GM19395 (cell line): ENCODE measurements at regions not wholly inside any gene's neighbourhood (a gene's known extent, or its start where the extent isn't known, plus 50 kb on each side); places are given as distances from the start of the nearest gene placed in this dataset.

Source experiments
- ATAC-seq: cut with Tn5 transposase; IDR thresholded peaks from one replicate; pipeline ENCODE4 v1.9.1; 2021; ENCODE audit warnings: mild to moderate bottlenecking, moderate library complexity; ENCODE audit not compliant: unreplicated experiment

DNA sequence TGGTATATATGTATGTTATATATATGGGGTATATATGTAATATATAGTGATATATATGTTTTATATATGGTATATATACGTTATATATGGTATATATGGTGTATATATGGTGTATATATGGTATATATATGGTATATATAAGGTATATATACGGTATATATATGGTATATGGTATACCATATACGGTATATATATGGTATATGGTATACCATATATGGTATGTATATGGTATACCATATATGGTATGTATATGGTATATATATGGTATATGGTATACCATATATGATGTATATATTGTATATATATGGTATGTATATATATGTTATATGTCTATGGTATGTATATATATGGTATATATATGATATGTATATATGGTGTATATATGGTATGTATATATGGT, 447.7 kb upstream of the USP24 start:
- ATAC-seq = no peak

DNA sequence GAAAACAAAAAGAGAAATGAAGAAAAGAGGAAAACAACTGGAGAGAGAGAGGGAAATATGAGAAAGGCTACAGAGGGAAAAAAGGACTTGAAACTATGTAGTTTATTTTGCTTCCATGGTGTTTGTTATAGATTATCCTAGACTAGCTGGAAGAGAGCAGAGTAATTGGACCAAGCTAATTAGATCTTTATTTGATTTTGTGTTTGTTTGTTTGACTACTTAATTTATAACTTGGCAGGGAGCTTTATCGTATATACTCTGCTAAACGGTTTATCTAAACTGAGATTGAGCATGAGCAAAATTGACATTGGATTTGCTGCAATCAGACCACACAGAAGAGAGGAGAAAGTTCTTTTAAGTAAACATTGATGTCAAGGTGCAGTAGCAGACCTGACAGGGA, 443.8 kb upstream of the USP24 start:
- ATAC-seq = no peak

DNA sequence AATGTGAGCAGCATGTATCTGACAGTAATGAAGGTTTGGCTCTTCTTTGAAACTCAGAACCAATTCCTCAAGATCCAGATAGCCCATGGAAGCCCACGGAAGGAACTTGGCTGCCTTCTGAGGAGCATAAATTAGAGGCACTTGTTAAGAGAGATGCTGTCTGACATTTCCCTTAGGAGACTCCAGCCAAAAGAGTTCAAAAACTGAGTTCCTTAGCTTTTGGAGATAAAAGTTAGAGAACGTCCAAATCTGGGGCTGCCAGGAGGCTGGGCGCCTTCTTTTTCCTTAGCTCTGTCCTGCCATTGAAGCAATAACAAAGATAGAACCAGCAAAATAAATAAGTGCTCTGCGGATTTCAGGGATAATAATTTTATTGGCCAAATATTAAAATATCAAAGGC, 439.6 kb upstream of the USP24 start:
- ATAC-seq = no peak

DNA sequence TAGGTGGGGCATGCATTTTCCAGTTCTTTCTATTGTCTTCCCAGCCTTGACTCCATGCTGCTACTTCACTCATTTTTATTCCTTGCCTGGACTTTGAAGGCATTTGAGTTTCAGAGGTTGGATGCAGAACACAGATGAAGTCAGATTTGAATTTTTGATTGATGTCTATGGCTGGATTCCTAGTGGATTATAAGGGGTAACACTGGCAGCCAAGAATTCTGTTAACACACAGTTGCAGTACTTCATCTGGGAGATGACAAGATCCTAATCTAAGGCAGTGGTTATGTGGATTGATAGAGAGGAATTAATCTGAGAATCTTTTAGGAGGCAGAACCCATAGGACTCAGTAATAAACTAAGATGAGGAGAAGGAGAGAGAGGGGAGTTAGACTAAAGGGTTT, 439.0 kb upstream of the USP24 start:
- no peak for ATAC-seq

DNA sequence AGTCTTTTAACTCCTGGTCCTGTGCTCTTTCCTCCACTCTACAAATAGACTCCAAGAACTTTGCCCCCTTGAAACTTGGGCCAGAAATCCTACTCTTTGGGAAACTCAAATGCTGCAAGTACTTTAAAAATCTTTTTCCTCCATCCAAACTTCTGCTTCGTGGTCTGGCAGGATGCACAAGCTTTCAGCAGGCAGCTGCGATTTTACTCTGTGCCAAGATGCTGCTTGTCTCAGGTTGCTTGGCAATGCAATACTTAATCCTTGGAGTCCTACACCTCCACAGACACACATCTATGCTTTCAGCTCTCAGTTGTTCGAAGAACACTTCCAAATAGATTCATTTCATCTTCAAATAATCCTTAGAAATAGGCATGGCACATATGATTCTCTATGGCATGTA, 435.3 kb upstream of the USP24 start:
- ATAC-seq = no peak

DNA sequence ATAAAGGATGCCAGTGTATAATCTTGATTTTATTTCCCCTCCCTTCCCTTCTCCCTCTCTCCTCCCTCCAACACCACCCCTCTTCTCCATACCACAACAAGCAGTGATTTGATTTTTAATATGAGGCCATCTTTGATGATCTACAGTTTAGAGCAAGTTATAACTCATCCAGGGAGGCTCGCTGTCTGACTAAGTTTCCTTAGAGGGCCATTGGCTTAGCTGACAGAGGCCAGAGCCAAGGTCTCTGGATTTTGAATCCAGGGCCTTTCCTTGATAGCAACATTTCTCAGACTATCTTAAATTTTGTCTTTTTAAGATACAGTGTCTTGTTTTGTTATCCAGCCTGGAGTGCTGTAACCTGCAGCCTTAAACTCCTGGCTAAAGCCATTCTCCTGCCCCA, 431.0 kb upstream of the USP24 start:
- no peak for ATAC-seq

DNA sequence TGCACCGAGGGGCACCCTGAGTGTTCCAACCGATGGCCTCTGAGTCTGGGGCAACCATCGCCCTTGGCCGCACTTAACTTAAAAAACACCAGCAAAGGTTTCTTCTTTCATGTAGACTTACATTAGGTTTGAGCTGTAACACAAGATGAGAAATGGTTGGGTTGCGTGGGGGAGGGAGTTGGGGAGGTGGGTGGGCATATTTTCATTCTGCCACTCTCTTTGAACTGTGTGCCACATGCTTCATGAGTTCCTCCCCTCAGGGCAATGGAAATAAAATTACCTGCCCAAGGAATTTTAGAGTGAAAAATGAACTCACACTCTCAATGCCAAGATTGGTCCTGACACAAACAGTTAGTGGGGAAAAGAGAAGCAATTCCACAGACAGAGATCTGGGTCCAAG, 430.1 kb upstream of the USP24 start:
- no peak for ATAC-seq

DNA sequence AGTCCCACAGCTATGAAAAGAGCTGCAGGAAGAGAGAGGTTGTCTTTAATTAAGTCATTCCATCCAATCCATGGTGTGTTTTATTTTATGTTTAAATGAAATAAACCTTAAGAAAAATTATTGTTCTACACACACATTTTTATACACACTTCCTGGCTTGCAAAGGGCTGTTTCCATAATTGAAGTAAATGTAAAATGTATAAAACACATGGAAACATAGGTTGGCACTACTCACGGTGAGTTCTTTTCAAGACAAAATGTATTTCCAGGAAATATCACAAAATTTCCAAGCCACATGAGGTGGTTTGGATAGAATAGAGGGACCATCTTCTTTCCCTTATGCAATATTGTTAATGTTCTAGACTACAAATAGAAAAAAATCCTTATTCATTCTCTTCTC, 426.8 kb upstream of the USP24 start:
- ATAC-seq = no peak

DNA sequence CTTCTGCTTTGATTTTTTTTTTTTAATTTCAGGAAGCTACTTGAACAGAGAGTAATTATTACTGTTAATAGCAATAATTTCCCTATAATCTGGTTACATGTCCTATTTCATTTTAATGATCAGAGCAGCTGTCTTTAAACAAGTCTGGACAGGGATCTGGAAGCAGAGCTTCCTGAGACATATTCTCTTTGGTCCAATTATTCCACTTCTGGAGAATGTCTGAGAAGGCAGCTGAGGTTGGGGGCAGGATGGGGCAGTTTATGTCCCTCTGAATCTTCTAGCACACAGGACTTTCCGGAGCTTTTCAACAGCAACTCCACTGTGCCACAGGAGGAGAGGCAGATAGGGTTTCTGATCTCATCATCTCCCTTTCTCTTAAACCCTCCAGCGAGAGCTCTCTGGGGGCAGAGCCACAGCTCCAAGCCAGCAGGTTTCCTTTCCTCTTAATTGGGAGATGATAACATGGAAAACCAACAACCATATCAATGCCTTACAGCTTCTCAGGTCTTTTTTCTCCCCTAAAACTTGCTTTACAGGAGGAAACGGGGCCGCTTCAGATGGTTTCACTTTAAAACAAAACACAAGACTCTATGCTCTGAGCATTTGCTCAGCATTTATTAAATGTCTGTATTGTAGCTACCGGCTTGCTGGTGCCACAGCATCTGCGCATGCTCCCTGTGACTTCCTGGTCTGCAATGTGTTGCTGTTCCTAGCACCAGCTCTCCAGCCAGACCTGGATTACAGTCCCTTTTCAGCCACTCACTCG, 425.7 kb upstream of the USP24 start:
- ATAC-seq = peak; percentile 83

DNA sequence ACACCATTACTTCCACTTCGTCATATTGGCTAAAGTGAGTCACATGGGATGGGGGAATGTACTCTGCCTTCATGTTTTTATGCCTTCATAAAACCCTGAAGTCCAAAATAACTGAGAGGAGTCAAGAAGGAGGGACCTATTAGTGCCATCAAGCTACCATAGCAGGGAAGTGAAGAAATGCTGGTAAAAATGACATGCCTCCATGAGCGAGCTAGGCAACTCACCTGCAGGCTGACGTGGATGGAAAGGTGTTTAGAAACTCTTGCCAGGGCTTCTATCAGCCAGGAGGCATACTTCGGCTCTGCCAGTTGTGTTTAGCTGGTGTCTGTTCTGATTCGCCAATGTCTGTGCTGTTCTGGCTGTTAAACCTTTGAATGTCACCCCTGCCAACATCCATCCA, 424.4 kb upstream of the USP24 start:
- ATAC-seq = no peak

DNA sequence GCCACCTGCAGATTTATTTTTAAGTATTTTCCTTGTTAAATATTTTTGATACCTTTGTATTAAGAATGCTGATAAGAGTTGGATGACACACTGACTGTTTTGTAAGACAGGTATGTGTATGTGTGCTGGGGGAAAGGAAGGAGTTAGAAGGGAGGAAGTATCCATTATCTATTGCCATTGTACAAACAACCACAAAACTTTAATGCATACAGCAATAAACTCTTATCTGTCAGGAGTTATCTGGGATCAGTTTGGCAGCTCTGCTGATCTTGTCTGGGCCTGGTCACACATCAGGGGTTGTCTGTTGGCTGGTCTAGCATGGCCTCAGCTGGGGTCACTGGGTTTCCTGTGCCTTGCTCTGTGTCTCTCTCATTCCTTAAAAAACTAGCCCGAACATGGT, 423.9 kb upstream of the USP24 start:
- ATAC-seq = no peak

DNA sequence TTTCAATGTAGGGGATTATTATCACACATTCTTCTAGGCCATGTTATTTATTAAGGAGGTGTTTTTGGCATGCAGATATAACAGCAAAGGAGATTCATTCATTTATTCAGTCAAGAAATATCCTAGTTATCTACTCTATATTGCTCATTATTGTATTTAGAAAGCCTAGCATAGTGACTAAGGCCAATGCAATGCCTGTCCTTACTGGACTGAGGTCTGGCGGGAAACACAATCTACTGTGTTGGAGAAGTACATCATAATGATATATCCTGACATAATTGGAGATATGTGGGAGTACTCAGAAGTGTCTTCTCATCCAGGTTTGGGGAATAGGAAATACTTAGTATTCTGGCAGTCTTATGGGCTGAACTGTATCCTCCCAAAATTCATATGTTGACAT, 421.5 kb upstream of the USP24 start:
- no peak for ATAC-seq

DNA sequence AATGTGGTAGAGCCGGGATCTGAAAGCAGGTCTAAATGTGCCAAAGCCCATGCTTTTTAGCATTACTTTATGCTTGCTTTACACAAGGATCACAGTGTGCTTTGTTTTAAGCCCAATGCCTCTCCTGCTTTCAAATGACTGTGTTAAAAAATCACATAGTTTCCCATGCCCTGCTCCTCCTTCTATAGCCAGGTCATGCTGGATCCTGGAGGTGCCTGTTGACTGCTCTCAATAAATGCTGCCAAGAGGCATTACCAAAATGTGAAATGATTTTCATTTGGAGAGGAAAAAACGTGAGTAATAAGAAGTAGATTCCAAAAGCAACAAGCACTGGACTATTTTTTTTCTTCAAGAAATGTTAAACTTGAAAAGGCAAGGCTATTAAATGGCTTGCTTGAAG, 420.7 kb upstream of the USP24 start:
- no peak for ATAC-seq

DNA sequence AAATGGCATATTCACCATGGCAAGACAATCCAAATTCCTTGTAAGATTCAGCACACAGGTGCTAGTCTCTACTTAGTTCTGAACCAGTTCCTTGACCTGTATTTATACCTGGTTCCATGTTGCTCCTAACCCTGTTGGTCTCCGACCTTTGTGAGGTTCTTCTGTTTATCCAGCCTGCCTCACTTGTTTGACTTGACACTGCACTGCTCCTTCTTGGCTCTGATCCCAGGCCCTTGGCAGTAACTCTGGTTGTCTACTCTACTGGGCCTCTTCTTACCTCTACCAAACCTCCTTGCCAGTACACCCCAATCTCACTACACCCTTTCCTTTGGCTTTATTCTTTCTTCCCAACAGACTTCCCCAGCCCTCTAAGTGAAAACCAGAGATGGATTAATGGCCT, 419.4 kb upstream of the USP24 start:
- ATAC-seq = no peak

DNA sequence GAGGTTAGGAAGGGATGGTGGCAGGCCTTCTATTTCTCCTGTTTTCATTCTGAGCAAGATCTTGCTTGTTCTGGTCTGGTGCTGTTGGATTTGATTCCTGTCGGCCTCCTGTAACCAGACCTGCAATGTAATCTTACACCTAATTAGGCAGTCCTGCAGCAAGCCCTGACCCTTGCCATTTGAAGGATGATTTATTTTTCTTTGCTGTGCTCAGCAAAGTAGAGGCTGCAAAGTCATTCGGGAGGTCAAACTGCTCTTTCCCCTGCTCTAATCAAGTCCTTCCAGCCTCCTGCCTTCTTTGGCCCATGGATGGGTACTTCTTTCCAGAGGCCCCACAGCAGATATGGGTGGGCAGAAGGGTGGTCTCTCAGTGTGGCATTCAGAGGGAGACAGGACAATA, 417.7 kb upstream of the USP24 start:
- ATAC-seq = no peak

DNA sequence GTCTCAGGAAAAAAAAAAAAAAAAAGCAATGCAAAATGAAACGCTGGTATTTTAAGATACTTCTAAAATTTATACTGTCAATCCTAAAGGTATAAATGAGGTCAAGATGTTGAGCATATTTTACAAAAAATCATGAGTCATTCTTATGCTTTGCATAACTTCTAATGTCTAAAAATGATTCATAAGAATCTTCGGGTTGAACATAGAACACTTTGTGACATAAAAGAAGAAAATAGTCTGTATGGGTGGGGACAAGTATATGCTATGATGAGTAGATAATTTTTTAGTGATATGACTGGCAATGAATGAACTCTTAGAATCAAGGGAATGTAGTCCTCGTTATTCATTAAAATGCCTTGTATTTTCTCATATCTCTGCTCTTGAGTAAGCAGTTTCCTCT, 416.9 kb upstream of the USP24 start:
- no peak for ATAC-seq

DNA sequence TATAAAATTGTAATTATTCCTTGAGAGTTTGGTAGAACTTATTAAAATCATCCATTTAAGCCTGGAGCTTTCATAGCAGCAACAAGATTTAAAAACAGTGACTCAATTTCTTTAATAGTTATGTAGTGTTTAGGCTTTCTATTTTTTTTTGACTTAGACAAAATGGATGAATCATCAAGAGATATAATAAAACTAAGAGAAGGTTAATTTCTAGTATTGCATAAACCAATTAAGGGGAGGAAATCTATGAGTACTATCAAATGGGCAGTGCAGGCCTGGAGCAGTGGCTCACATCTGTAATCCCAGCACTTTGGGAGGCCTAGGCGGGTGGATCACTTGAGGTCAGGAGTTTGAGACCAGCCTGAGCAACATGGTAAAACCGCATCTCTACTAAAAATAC, 416.3 kb upstream of the USP24 start:
- ATAC-seq = no peak

DNA sequence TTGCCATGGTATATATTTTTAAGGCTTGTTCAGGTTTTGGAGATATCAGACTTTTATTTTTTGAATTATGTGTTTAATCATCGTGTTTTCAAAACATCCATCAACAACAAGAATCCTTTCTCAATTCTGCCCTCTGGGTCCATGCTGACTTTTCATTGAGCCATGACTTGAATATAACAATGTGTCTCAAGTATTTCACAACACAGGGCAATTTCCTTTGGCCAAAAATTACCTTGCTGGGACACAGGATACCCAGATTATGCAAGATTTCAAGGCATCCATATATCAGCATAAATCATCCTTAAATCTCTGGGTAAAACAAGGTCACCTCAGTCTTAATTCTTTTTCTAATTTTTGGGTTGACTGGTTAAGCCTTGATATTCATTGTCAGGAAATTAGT, 411.2 kb upstream of the USP24 start:
- ATAC-seq = no peak

DNA sequence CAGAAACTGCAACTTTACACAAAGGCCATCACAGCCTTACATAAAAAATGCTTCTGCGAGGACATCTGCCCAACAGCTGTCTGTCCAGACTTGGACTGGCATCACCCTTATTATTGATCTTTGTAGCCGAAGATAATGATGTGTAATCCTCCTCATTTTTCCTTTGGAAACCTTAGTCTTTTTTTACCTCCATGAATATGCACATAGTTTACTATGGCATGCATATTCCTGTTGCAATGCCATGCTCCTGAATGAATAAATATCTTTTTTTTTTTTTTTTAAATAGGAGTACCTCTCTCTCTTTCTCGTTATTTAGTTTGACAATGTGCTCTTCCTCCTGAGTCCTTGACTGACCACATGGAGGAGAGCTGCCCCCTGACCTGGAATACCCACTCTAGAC, 409.6 kb upstream of the USP24 start:
- ATAC-seq = no peak

DNA sequence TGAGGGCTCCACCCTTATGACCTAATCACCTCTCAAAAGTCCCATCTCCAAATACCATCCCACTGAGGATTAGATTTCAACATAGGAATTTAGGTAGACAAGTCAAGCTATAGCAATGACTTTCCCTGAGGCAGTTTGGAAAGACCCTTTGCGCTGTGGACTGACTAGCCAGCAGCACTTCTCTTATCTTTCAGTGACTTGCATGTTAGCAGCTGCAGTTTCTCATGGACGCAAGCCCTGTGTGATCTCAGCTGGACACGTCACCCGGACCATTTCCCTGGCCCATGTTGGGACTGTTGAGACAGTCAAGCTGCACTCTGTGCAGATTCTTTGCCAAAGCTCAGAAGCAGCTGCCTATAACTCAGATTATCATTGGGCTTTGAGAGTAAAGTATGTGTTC, 408.1 kb upstream of the USP24 start:
- ATAC-seq = no peak

DNA sequence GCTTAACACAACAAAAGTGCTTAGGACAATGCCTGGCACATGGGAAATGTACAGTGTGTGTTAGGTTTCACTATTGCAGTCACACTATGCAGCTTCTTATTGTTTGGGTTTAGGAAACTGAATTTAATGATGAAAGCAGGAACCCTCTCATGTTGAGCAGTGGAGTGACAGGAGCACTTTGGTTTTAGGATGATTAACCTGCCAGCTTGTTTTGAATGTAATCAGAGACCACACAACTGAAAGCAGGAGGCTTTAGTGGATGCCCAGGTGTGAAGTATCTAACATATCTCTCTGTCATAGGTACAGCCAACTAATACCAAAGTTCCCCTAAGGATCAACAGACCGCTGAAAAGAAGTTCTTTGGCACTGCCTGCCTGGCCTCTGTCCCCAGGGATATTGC, 406.9 kb upstream of the USP24 start:
- no peak for ATAC-seq

DNA sequence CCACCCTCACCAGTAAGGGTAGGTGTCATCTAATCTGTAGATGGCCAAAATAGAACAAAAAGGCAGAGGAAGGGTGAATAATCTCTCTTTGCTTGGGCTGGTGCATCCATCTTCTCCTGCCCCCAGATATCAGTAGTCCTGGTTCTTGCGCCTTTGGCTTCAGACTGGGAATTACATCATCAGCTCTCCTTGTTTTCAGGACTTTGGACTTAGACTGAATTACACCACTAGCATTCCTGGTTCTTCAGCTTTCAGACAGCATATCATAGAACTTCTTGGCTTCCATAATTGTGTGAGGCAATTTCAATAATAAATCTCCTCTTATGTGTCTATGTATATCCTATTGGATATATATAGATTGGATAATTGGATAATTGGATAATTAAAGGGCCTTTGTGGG, 403.0 kb upstream of the USP24 start:
- no peak for ATAC-seq

DNA sequence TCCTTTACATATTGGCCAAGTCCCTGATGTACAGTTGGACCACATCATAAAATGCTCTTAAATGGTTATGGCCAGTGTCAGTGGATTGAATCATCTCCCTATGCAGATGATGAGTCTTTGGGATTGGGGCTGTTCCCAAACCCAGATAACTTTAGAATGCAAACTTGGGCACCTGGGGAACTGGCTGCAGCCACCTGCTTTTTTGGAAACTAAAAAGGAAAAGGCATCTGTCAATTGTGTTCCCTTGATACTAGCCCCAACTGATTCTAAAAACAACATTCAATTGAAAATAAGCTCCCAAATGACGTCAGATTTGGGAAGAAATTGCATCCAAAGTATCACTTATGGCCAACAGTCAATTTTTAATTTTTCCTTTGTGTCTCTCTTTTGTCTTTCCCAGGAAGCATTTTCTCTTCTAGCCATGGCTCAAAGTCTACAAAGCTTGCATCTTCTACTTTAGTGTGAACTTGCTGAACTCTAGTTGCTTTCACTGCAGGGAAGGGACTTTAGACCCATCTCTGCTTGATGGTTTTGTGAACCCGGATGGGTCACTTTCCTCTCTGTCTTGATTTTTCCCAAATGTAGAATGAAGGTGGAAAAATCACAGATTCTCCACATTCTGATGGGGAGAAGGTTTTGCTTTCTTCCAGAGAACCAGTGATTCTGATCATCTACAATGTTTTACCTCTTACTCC, 402.3 kb upstream of the USP24 start:
- no peak for ATAC-seq
